GM23338 (cell line): ENCODE measurements at regions not wholly inside any gene's neighbourhood (a gene's known extent, or its start where the extent isn't known, plus 50 kb on each side); places are given as distances from the start of the nearest gene placed in this dataset.
A peak's percentile ranks its signal among the peaks of the same experiment; 100 is the strongest.

ENCODE experiments used
- ATAC-seq: fragments of 200-7000 bp; cut with Tn5 transposase; 3 replicates; pipeline ENCODE4 v1.9.1; 2020
- DNase-seq: peaks from one replicate; pipeline ENCODE4 v3.0.0-alpha.2; 2015; ENCODE audit warnings: low spot score
- H2AFZ ChIP-seq: fragments of 200-600 bp; sonication (generic); 2 replicates; pipeline ENCODE4 v1.8.0; 2016; ENCODE audit warnings: antibody characterized with exemption, mild to moderate bottlenecking, moderate library complexity
- H3F3A ChIP-seq: fragments of 200-600 bp; sonication (generic); replicated peaks from 2 replicates; pipeline ENCODE4 v1.8.0; 2017; ENCODE audit warnings: antibody characterized with exemption, mixed run types, low read depth
- H3K27ac ChIP-seq: fragments of 200-600 bp; sonication (generic); 2 replicates; pipeline ENCODE4 v1.6.1; 2016; ENCODE audit warnings: low read depth
- H3K27me3 ChIP-seq: fragments of 200-600 bp; sonication (generic); 2 replicates; pipeline ENCODE4 v1.8.0; 2016; ENCODE audit warnings: mild to moderate bottlenecking, mixed run types, moderate library complexity; ENCODE audit not compliant: insufficient read depth
- H3K36me3 ChIP-seq: fragments of 200-600 bp; sonication (generic); 2 replicates; pipeline ENCODE4 v1.8.0; 2016; ENCODE audit warnings: mild to moderate bottlenecking; ENCODE audit not compliant: insufficient read depth
- H3K4me1 ChIP-seq: fragments of 200-600 bp; sonication (generic); 2 replicates; pipeline ENCODE4 v1.8.0; 2016; ENCODE audit warnings: mild to moderate bottlenecking, moderate library complexity; ENCODE audit not compliant: insufficient read depth
- H3K4me2 ChIP-seq: fragments of 200-600 bp; sonication (generic); 2 replicates; pipeline ENCODE4 v1.7.1; 2017; ENCODE audit warnings: mixed run types
- H3K4me3 ChIP-seq: fragments of 200-600 bp; sonication (generic); 2 replicates; pipeline ENCODE4 v1.6.1; 2016; ENCODE audit warnings: mixed run types
- H3K79me2 ChIP-seq: fragments of 200-600 bp; sonication (generic); replicated peaks from 2 replicates; pipeline ENCODE4 v1.8.0; 2017; ENCODE audit warnings: mild to moderate bottlenecking; ENCODE audit not compliant: insufficient read depth
- H3K9me2 ChIP-seq: fragments of 200-600 bp; sonication (generic); 2 replicates; pipeline ENCODE4 v1.8.0; 2017; ENCODE audit not compliant: insufficient read depth
- H4K20me1 ChIP-seq: fragments of 200-600 bp; sonication (generic); replicated peaks from 2 replicates; pipeline ENCODE4 v1.8.0; 2017; ENCODE audit warnings: mild to moderate bottlenecking; ENCODE audit not compliant: insufficient read depth
- H3K27ac Mint-ChIP-seq: 2 replicates; pipeline ENCODE4 v1.8.0; 2020; ENCODE audit warnings: inconsistent platforms, mild to moderate bottlenecking, moderate library complexity, mixed read lengths
- H3K27me3 Mint-ChIP-seq: 3 replicates; pipeline ENCODE4 v1.8.0; 2022; ENCODE audit warnings: low read depth, mild to moderate bottlenecking, moderate library complexity, mixed read lengths, inconsistent platforms; ENCODE audit not compliant: insufficient read depth, poor library complexity
- H3K36me3 Mint-ChIP-seq: 3 replicates; pipeline ENCODE4 v1.8.0; 2021; ENCODE audit warnings: low read depth, mild to moderate bottlenecking, inconsistent platforms, moderate library complexity, mixed read lengths
- H3K4me1 Mint-ChIP-seq: 3 replicates; pipeline ENCODE4 v1.8.0; 2020; ENCODE audit warnings: mild to moderate bottlenecking, inconsistent platforms, mixed read lengths
- H3K4me3 Mint-ChIP-seq: 3 replicates; pipeline ENCODE4 v1.8.0; 2021; ENCODE audit warnings: moderate library complexity, mild to moderate bottlenecking, inconsistent platforms, mixed read lengths
- H3K9me3 Mint-ChIP-seq: 3 replicates; pipeline ENCODE4 v1.8.0; 2020; ENCODE audit warnings: moderate library complexity, mild to moderate bottlenecking, inconsistent platforms, mixed read lengths
- EZH2 ChIP-seq: fragments of 200-600 bp; sonication (generic); IDR thresholded peaks from one replicate; pipeline ENCODE4 v1.8.0; 2017; ENCODE audit warnings: antibody characterized with exemption, mild to moderate bottlenecking, low read depth; ENCODE audit not compliant: unreplicated experiment
- NANOG ChIP-seq: IDR thresholded peaks from 2 replicates; pipeline ENCODE4 v1.6.1; 2016; ENCODE audit warnings: antibody characterized with exemption, borderline replicate concordance
- REST ChIP-seq: IDR thresholded peaks from one replicate; pipeline ENCODE4 v1.6.1; 2018; ENCODE audit warnings: antibody characterized with exemption; ENCODE audit not compliant: unreplicated experiment
- STAT1 ChIP-seq: IDR thresholded peaks from one replicate; pipeline ENCODE4 v1.6.1; 2016; ENCODE audit warnings: antibody characterized with exemption; ENCODE audit not compliant: unreplicated experiment
- TF ChIP-seq, protein P1 (sequence below): fragments of 250-450 bp; sonication (Bioruptor Pico); IDR thresholded peaks from 2 replicates; pipeline ENCODE4 v1.5.0; 2020; ENCODE audit warnings: mild to moderate bottlenecking, moderate library complexity

DNA sequence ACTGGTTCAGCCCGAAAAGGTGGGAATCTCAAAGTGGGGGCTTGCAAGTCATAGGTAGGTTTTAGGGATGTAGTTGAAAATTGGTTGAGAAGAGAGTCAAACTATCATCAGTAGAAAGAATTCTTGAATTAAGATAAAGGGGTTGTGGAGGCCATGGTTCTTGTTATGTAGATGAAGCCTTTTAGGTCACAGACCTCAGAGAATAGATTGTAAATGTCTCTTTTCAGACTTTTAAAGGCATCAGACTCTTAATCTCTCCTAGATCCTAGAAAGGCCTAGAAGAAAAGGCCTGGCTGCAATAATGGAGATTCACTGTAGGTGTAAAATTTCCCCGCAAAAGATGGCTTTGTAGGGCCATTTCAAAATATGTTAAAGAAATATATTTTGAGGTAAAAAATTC, 96.4 kb downstream of the PSAT1 start:
- H4K20me1 ChIP-seq = no peaks in the 10 kb centered on the region
- peaks cover 62% of the 10 kb centered on the region for H3K4me1 ChIP-seq
- H3K36me3 Mint-ChIP-seq = peaks cover 25% of the 10 kb centered on the region
- no peak overlapping the region for H3K4me3 ChIP-seq
- 0 out of 2 replicates have a peak, but pooled peaks cover 4% of the 10 kb centered on the region for H3K9me2 ChIP-seq
- TF ChIP-seq NANOG (no peak), EZH2 (no peak)
- H3F3A ChIP-seq = peaks cover 10% of the 10 kb centered on the region
- peak overlapping the region; percentile 62 for H3K27ac ChIP-seq
- H3K27ac Mint-ChIP-seq = peak overlapping the region; percentile 54
- H3K27me3 ChIP-seq = no peaks in the 10 kb centered on the region
- peaks cover 27% of the 10 kb centered on the region for H3K9me3 Mint-ChIP-seq
- DNase-seq (peak; percentile 70), ATAC-seq (peak; percentile 76)
- no peak overlapping the region for H2AFZ ChIP-seq
- H3K79me2 ChIP-seq = no peaks in the 10 kb centered on the region
- peaks cover 3% of the 10 kb centered on the region for H3K27me3 Mint-ChIP-seq
- H3K4me2 ChIP-seq = peak overlapping the region; percentile 57
- peaks cover 53% of the 10 kb centered on the region for H3K4me1 Mint-ChIP-seq
- peaks cover 8% of the 10 kb centered on the region; the same call in 1 of the 2 replicates for H3K36me3 ChIP-seq
- peak overlapping the region; percentile 20; the same call in 1 of the 3 replicates for H3K4me3 Mint-ChIP-seq

DNA sequence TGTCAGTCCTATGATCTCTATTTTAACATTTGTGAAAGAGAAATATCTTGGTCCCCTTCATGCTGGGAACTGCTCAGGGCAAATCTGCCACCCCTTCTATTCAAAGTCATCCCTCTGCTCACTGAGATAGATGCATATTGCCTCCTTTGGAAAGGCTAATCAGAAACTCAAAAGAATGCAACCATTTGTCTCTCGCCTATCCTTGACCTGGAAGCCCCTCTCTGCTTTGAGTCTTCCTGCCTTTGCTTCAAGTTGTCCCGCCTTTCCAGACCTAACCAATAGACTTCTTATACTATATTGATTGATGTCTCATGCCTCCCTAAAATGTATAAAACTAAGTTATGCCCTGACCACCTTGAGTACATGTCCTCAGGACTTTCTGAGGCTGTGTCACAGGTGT, 97.0 kb downstream of the PSAT1 start:
- Histone ChIP-seq H3K4me3 (no peak overlapping the region), H4K20me1 (no peaks in the 10 kb centered on the region), H3K4me2 (peak overlapping the region; percentile 57), H3K4me1 (peaks cover 62% of the 10 kb centered on the region), H3F3A (peaks cover 10% of the 10 kb centered on the region), H2AFZ (no peak overlapping the region), H3K36me3 (peaks cover 8% of the 10 kb centered on the region; the same call in 1 of the 2 replicates), H3K9me2 (peaks cover 4% of the 10 kb centered on the region; the same call in 1 of the 2 replicates), H3K27ac (peak overlapping the region; percentile 62), H3K27me3 (no peaks in the 10 kb centered on the region), H3K79me2 (no peaks in the 10 kb centered on the region)
- peak; percentile 47 for DNase-seq
- peaks cover 56% of the 10 kb centered on the region for H3K4me1 Mint-ChIP-seq
- peaks cover 7% of the 10 kb centered on the region for H3K27me3 Mint-ChIP-seq
- peaks cover 27% of the 10 kb centered on the region for H3K9me3 Mint-ChIP-seq
- no peak for TF ChIP-seq STAT1
- TF ChIP-seq REST = no peak
- TF ChIP-seq, protein P1, sequence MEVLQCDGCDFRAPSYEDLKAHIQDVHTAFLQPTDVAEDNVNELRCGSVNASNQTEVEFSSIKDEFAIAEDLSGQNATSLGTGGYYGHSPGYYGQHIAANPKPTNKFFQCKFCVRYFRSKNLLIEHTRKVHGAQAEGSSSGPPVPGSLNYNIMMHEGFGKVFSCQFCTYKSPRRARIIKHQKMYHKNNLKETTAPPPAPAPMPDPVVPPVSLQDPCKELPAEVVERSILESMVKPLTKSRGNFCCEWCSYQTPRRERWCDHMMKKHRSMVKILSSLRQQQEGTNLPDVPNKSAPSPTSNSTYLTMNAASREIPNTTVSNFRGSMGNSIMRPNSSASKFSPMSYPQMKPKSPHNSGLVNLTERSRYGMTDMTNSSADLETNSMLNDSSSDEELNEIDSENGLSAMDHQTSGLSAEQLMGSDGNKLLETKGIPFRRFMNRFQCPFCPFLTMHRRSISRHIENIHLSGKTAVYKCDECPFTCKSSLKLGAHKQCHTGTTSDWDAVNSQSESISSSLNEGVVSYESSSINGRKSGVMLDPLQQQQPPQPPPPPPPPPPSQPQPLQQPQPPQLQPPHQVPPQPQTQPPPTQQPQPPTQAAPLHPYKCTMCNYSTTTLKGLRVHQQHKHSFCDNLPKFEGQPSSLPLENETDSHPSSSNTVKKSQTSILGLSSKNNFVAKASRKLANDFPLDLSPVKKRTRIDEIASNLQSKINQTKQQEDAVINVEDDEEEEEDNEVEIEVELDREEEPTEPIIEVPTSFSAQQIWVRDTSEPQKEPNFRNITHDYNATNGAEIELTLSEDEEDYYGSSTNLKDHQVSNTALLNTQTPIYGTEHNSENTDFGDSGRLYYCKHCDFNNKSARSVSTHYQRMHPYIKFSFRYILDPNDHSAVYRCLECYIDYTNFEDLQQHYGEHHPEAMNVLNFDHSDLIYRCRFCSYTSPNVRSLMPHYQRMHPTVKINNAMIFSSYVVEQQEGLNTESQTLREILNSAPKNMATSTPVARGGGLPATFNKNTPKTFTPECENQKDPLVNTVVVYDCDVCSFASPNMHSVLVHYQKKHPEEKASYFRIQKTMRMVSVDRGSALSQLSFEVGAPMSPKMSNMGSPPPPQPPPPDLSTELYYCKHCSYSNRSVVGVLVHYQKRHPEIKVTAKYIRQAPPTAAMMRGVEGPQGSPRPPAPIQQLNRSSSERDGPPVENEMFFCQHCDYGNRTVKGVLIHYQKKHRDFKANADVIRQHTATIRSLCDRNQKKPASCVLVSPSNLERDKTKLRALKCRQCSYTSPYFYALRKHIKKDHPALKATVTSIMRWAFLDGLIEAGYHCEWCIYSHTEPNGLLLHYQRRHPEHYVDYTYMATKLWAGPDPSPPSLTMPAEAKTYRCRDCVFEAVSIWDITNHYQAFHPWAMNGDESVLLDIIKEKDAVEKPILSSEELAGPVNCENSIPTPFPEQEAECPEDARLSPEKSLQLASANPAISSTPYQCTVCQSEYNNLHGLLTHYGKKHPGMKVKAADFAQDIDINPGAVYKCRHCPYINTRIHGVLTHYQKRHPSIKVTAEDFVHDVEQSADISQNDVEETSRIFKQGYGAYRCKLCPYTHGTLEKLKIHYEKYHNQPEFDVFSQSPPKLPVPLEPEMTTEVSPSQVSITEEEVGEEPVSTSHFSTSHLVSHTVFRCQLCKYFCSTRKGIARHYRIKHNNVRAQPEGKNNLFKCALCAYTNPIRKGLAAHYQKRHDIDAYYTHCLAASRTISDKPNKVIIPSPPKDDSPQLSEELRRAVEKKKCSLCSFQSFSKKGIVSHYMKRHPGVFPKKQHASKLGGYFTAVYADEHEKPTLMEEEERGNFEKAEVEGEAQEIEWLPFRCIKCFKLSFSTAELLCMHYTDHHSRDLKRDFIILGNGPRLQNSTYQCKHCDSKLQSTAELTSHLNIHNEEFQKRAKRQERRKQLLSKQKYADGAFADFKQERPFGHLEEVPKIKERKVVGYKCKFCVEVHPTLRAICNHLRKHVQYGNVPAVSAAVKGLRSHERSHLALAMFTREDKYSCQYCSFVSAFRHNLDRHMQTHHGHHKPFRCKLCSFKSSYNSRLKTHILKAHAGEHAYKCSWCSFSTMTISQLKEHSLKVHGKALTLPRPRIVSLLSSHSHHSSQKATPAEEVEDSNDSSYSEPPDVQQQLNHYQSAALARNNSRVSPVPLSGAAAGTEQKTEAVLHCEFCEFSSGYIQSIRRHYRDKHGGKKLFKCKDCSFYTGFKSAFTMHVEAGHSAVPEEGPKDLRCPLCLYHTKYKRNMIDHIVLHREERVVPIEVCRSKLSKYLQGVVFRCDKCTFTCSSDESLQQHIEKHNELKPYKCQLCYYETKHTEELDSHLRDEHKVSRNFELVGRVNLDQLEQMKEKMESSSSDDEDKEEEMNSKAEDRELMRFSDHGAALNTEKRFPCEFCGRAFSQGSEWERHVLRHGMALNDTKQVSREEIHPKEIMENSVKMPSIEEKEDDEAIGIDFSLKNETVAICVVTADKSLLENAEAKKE (CRISPR knock-in tag) = 0 out of 2 replicates have a peak, but pooled peaks have one; percentile 22
- H3K36me3 Mint-ChIP-seq = peaks cover 23% of the 10 kb centered on the region
- no peak overlapping the region; the same call in 1 of the 2 replicates for H3K27ac Mint-ChIP-seq
- H3K4me3 Mint-ChIP-seq = no peak overlapping the region
- ATAC-seq = peak; percentile 50
